HepG2 (cell line): ENCODE measurements at regions not wholly inside any gene's neighbourhood (a gene's known extent, or its start where the extent isn't known, plus 50 kb on each side); places are given as distances from the start of the nearest gene placed in this dataset.
"Not testable (repeated sequence)": the region's sequence is repeated elsewhere in the genome, so short reads cannot be mapped to it uniquely, and the experiment has no call there.

Experiments
- CHCHD3 ChIP-seq: sonication (generic); formaldehyde crosslinking; IDR thresholded peaks from 2 replicates; pipeline ENCODE4 v1.8.0; 2022; ENCODE audit warnings: mild to moderate bottlenecking, missing genetic modification reagents, moderate library complexity
- EZH2 ChIP-seq: conservative IDR thresholded peaks from 2 replicates; pipeline ENCODE4 v1.6.1; 2012; ENCODE audit warnings: mild to moderate bottlenecking, low read depth, low read length, moderate library complexity
- HNRNPUL1 ChIP-seq: fragments of 200-400 bp; formaldehyde crosslinking; IDR thresholded peaks from 2 replicates; pipeline ENCODE4 v1.6.1; 2017; ENCODE audit warnings: low read depth, mild to moderate bottlenecking, low read length, moderate library complexity
- HOXD1 ChIP-seq: sonication (generic); formaldehyde crosslinking; IDR thresholded peaks from 2 replicates; pipeline ENCODE4 v1.5.0; 2020; ENCODE audit warnings: missing genetic modification reagents
- MEIS2 ChIP-seq: sonication (generic); formaldehyde crosslinking; IDR thresholded peaks from 2 replicates; pipeline ENCODE4 v1.9.0; 2021; ENCODE audit warnings: mild to moderate bottlenecking, missing genetic modification reagents
- RAD21 ChIP-seq: fragments of 450-650 bp; formaldehyde crosslinking; IDR thresholded peaks from 2 replicates; pipeline ENCODE4 v1.5.0; 2020; ENCODE audit warnings: mild to moderate bottlenecking
- TF ChIP-seq, protein P1 (sequence below): sonication (generic); formaldehyde crosslinking; IDR thresholded peaks from 2 replicates; pipeline ENCODE4 v1.8.0; 2022; ENCODE audit warnings: mild to moderate bottlenecking, missing genetic modification reagents, borderline replicate concordance
- TF ChIP-seq, protein P2 (sequence below): IDR thresholded peaks from 2 replicates; pipeline ENCODE4 v1.6.1; 2012; ENCODE audit warnings: inconsistent platforms
- TF ChIP-seq, protein P3 (sequence below): sonication (generic); formaldehyde crosslinking; IDR thresholded peaks from 2 replicates; pipeline ENCODE4 v1.5.0; 2020; ENCODE audit warnings: mild to moderate bottlenecking, missing genetic modification reagents, moderate library complexity

DNA sequence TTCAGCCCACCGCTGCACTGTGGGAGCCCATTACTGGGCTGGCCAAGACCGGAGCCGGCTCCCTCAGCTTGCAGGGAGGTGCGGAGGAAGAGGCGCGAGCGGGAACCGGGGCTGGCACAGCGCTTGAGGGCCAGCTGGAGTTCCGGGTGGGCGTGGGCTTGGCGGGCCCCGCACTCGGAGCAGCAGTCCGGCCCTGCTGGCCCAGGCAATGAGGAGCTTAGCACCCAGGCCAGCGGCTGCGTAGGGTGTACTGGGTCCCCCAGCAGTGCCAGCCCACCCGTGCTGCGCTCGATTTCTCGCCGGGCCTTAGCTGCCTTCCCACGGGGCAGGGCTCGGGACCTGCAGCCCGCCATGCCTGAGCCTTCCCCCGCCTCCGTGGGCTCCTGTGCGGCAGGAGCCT, 307.8 kb upstream of the DUSP10 start:
- not testable (repeated sequence) for TF ChIP-seq RAD21 (CRISPR knock-in tag); HOXD1; MEIS2 (CRISPR knock-in tag); HNRNPUL1; CHCHD3; EZH2
- TF ChIP-seq, protein P1, sequence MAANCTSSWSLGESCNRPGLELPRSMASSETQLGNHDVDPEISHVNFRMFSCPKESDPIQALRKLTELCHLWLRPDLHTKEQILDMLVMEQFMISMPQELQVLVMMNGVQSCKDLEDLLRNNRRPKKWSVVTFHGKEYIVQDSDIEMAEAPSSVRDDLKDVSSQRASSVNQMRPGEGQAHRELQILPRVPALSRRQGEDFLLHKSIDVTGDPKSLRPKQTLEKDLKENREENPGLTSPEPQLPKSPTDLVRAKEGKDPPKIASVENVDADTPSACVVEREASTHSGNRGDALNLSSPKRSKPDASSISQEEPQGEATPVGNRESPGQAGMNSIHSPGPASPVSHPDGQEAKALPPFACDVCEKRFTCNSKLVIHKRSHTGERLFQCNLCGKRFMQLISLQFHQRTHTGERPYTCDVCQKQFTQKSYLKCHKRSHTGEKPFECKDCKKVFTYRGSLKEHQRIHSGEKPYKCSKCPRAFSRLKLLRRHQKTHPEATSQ (CRISPR knock-in tag), result not testable (repeated sequence)
- TF ChIP-seq, protein P2, sequence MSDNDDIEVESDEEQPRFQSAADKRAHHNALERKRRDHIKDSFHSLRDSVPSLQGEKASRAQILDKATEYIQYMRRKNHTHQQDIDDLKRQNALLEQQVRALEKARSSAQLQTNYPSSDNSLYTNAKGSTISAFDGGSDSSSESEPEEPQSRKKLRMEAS, result not testable (repeated sequence)
- TF ChIP-seq, protein P3, sequence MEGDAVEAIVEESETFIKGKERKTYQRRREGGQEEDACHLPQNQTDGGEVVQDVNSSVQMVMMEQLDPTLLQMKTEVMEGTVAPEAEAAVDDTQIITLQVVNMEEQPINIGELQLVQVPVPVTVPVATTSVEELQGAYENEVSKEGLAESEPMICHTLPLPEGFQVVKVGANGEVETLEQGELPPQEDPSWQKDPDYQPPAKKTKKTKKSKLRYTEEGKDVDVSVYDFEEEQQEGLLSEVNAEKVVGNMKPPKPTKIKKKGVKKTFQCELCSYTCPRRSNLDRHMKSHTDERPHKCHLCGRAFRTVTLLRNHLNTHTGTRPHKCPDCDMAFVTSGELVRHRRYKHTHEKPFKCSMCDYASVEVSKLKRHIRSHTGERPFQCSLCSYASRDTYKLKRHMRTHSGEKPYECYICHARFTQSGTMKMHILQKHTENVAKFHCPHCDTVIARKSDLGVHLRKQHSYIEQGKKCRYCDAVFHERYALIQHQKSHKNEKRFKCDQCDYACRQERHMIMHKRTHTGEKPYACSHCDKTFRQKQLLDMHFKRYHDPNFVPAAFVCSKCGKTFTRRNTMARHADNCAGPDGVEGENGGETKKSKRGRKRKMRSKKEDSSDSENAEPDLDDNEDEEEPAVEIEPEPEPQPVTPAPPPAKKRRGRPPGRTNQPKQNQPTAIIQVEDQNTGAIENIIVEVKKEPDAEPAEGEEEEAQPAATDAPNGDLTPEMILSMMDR (CRISPR knock-in tag), result not testable (repeated sequence)
